ENCODE measurements at regions not wholly inside any gene's neighbourhood (a gene's known extent, or its start where the extent isn't known, plus 50 kb on each side); places are given as distances from the start of the nearest gene placed in this dataset.

DNA sequence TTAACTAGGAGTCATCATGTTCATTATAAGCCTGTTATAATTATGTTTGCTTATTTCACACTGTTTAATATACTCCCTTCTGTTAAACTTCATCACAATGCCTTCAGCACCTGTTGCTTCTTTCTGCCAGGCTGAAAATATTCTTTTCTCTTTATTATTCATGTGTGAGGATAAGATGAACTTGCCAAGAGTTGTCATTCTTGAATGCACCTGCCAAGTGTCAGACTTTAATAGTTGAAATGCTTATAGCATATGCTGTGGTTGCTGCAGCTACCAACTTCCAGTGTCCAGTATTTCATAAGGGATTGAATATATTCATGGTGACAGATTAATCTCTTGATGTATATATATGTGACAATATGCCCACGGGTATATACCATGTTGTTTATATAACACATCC, 339.2 kb upstream of the MEOX2 start:
- TF ChIP-seq POLR2AphosphoS5 (IDR thresholded peaks at IDR 0.05; ENCODE audit: low read depth): no peak
- TF ChIP-seq, protein P1, sequence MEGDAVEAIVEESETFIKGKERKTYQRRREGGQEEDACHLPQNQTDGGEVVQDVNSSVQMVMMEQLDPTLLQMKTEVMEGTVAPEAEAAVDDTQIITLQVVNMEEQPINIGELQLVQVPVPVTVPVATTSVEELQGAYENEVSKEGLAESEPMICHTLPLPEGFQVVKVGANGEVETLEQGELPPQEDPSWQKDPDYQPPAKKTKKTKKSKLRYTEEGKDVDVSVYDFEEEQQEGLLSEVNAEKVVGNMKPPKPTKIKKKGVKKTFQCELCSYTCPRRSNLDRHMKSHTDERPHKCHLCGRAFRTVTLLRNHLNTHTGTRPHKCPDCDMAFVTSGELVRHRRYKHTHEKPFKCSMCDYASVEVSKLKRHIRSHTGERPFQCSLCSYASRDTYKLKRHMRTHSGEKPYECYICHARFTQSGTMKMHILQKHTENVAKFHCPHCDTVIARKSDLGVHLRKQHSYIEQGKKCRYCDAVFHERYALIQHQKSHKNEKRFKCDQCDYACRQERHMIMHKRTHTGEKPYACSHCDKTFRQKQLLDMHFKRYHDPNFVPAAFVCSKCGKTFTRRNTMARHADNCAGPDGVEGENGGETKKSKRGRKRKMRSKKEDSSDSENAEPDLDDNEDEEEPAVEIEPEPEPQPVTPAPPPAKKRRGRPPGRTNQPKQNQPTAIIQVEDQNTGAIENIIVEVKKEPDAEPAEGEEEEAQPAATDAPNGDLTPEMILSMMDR (conservative IDR thresholded peaks at IDR 0.05; ENCODE audit: low read depth in 2 of 2): no peak
- no peak for TF ChIP-seq EZH2phosphoT487 (IDR thresholded peaks at IDR 0.05; ENCODE audit: unreplicated experiment)
- TF ChIP-seq, protein P2, sequence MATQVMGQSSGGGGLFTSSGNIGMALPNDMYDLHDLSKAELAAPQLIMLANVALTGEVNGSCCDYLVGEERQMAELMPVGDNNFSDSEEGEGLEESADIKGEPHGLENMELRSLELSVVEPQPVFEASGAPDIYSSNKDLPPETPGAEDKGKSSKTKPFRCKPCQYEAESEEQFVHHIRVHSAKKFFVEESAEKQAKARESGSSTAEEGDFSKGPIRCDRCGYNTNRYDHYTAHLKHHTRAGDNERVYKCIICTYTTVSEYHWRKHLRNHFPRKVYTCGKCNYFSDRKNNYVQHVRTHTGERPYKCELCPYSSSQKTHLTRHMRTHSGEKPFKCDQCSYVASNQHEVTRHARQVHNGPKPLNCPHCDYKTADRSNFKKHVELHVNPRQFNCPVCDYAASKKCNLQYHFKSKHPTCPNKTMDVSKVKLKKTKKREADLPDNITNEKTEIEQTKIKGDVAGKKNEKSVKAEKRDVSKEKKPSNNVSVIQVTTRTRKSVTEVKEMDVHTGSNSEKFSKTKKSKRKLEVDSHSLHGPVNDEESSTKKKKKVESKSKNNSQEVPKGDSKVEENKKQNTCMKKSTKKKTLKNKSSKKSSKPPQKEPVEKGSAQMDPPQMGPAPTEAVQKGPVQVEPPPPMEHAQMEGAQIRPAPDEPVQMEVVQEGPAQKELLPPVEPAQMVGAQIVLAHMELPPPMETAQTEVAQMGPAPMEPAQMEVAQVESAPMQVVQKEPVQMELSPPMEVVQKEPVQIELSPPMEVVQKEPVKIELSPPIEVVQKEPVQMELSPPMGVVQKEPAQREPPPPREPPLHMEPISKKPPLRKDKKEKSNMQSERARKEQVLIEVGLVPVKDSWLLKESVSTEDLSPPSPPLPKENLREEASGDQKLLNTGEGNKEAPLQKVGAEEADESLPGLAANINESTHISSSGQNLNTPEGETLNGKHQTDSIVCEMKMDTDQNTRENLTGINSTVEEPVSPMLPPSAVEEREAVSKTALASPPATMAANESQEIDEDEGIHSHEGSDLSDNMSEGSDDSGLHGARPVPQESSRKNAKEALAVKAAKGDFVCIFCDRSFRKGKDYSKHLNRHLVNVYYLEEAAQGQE (IDR thresholded peaks at IDR 0.05; ENCODE audit: unreplicated experiment): no peak
- TF ChIP-seq EZH2 (IDR thresholded peaks at IDR 0.05; ENCODE audit: low read depth, unreplicated experiment): no peak
- TF ChIP-seq NANOG (IDR thresholded peaks at IDR 0.05; ENCODE audit: borderline replicate concordance): no peak
- TF ChIP-seq STAT1 (IDR thresholded peaks at IDR 0.05; ENCODE audit: unreplicated experiment): no peak
- no peak for TF ChIP-seq ZNF114 (CRISPR knock-in tag; IDR thresholded peaks at IDR 0.05)
- TF ChIP-seq, protein P3, sequence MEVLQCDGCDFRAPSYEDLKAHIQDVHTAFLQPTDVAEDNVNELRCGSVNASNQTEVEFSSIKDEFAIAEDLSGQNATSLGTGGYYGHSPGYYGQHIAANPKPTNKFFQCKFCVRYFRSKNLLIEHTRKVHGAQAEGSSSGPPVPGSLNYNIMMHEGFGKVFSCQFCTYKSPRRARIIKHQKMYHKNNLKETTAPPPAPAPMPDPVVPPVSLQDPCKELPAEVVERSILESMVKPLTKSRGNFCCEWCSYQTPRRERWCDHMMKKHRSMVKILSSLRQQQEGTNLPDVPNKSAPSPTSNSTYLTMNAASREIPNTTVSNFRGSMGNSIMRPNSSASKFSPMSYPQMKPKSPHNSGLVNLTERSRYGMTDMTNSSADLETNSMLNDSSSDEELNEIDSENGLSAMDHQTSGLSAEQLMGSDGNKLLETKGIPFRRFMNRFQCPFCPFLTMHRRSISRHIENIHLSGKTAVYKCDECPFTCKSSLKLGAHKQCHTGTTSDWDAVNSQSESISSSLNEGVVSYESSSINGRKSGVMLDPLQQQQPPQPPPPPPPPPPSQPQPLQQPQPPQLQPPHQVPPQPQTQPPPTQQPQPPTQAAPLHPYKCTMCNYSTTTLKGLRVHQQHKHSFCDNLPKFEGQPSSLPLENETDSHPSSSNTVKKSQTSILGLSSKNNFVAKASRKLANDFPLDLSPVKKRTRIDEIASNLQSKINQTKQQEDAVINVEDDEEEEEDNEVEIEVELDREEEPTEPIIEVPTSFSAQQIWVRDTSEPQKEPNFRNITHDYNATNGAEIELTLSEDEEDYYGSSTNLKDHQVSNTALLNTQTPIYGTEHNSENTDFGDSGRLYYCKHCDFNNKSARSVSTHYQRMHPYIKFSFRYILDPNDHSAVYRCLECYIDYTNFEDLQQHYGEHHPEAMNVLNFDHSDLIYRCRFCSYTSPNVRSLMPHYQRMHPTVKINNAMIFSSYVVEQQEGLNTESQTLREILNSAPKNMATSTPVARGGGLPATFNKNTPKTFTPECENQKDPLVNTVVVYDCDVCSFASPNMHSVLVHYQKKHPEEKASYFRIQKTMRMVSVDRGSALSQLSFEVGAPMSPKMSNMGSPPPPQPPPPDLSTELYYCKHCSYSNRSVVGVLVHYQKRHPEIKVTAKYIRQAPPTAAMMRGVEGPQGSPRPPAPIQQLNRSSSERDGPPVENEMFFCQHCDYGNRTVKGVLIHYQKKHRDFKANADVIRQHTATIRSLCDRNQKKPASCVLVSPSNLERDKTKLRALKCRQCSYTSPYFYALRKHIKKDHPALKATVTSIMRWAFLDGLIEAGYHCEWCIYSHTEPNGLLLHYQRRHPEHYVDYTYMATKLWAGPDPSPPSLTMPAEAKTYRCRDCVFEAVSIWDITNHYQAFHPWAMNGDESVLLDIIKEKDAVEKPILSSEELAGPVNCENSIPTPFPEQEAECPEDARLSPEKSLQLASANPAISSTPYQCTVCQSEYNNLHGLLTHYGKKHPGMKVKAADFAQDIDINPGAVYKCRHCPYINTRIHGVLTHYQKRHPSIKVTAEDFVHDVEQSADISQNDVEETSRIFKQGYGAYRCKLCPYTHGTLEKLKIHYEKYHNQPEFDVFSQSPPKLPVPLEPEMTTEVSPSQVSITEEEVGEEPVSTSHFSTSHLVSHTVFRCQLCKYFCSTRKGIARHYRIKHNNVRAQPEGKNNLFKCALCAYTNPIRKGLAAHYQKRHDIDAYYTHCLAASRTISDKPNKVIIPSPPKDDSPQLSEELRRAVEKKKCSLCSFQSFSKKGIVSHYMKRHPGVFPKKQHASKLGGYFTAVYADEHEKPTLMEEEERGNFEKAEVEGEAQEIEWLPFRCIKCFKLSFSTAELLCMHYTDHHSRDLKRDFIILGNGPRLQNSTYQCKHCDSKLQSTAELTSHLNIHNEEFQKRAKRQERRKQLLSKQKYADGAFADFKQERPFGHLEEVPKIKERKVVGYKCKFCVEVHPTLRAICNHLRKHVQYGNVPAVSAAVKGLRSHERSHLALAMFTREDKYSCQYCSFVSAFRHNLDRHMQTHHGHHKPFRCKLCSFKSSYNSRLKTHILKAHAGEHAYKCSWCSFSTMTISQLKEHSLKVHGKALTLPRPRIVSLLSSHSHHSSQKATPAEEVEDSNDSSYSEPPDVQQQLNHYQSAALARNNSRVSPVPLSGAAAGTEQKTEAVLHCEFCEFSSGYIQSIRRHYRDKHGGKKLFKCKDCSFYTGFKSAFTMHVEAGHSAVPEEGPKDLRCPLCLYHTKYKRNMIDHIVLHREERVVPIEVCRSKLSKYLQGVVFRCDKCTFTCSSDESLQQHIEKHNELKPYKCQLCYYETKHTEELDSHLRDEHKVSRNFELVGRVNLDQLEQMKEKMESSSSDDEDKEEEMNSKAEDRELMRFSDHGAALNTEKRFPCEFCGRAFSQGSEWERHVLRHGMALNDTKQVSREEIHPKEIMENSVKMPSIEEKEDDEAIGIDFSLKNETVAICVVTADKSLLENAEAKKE (CRISPR knock-in tag; IDR thresholded peaks at IDR 0.05): no peak
- no peak for TF ChIP-seq CREB1 (CRISPR knock-in tag; IDR thresholded peaks at IDR 0.05; ENCODE audit: low read depth)

All from GM23338 (cell line).